ENCODE measurements at regions not wholly inside any gene's neighbourhood (a gene's known extent, or its start where the extent isn't known, plus 50 kb on each side); places are given as distances from the start of the nearest gene placed in this dataset.
"Not testable (repeated sequence)": the region's sequence is repeated elsewhere in the genome, so short reads cannot be mapped to it uniquely, and the experiment has no call there.

GRCh38 chr12:131295559-131295958 lies 341.9 kb downstream of the ADGRD1 start:
- not testable (repeated sequence) for TF ChIP-seq POLR2A (IDR thresholded peaks at IDR 0.05); CTCF (IDR thresholded peaks at IDR 0.05 in 4 of 5, conservative IDR thresholded peaks at IDR 0.05 in 1 of 5)

Data from gastrocnemius medialis (tissue), 4 donors.